ENCODE measurements at regions not wholly inside any gene's neighbourhood (a gene's known extent, or its start where the extent isn't known, plus 50 kb on each side); places are given as distances from the start of the nearest gene placed in this dataset.
"Not testable (repeated sequence)": the region's sequence is repeated elsewhere in the genome, so short reads cannot be mapped to it uniquely, and the experiment has no call there.

GRCh38 chr12:131643631-131644452 lies 67.0 kb upstream of the SFSWAP start:
- TF ChIP-seq CTCF (IDR thresholded peaks at IDR 0.05), result no peak
- ChIA-PET POLR2A (no interaction called here), CTCF (no interaction called here)
- DNase-seq (no peak), ATAC-seq (ENCODE audit: poor library complexity) (no peak)
- Mint-ChIP-seq H3K9me3 (no peaks in the 10 kb centered on the region), H3K36me3 (ENCODE audit: low read depth) (no peaks in the 10 kb centered on the region), H3K27me3 (peaks cover 23% of the 10 kb centered on the region), H3K27ac (no peak overlapping the region), H3K4me1 (ENCODE audit: low read depth) (no peaks in the 10 kb centered on the region), H3K4me3 (no peak overlapping the region)
- Histone ChIP-seq H3K4me1 (ENCODE audit: insufficient read depth, low read length) (no peaks in the 10 kb centered on the region), H3K4me3 (ENCODE audit: low read length) (no peak overlapping the region), H3K36me3 (ENCODE audit: insufficient read depth, low read length) (no peaks in the 10 kb centered on the region), H3K9me3 (ENCODE audit: control insufficient read depth in 1 of 2, insufficient read depth in 1 of 2, low read length in 2 of 2) (peaks cover 0 to 7% of the 10 kb centered on the region in 2 experiments), H3K27ac (ENCODE audit: low read depth in 1 of 2, low read length in 2 of 2) (no peak overlapping the region), H3K27me3 (ENCODE audit: control insufficient read depth in 1 of 2, insufficient read depth in 2 of 2, low read length in 2 of 2) (no peaks in the 10 kb centered on the region)
- intact Hi-C loops (cut with DNase I, micrococcal nuclease), result no loop called here

GRCh38 chr12:131644481-131644880 lies 66.4 kb upstream of the SFSWAP start:
- Histone ChIP-seq H3K27ac (ENCODE audit: low read depth in 1 of 2, low read length in 2 of 2) (no peak overlapping the region), H3K27me3 (ENCODE audit: control insufficient read depth in 1 of 2, insufficient read depth in 2 of 2, low read length in 2 of 2) (no peaks in the 10 kb centered on the region), H3K36me3 (ENCODE audit: insufficient read depth, low read length) (no peaks in the 10 kb centered on the region), H3K4me1 (ENCODE audit: insufficient read depth, low read length) (no peaks in the 10 kb centered on the region), H3K4me3 (ENCODE audit: low read length) (no peak overlapping the region), H3K9me3 (ENCODE audit: control insufficient read depth in 1 of 2, insufficient read depth in 1 of 2, low read length in 2 of 2) (peaks cover 0 to 7% of the 10 kb centered on the region in 2 experiments)
- ChIA-PET POLR2A (no interaction called here), CTCF (no interaction called here)
- Mint-ChIP-seq H3K4me1 (ENCODE audit: low read depth) (no peaks in the 10 kb centered on the region), H3K36me3 (ENCODE audit: low read depth) (no peaks in the 10 kb centered on the region), H3K27ac (no peak overlapping the region), H3K27me3 (peaks cover 23% of the 10 kb centered on the region), H3K9me3 (no peaks in the 10 kb centered on the region), H3K4me3 (no peak overlapping the region)
- ATAC-seq (ENCODE audit: poor library complexity), result no peak
- no peak for TF ChIP-seq CTCF (IDR thresholded peaks at IDR 0.05)
- intact Hi-C loops (cut with DNase I, micrococcal nuclease), result no loop called here
- DNase-seq, result no peak

- H3K27ac ChIP-seq (ENCODE audit: low read depth in 1 of 2, low read length in 2 of 2); H3K27ac Mint-ChIP-seq; H3K4me3 Mint-ChIP-seq; H3K27me3 ChIP-seq (ENCODE audit: control insufficient read depth in 1 of 2, insufficient read depth in 2 of 2, low read length in 2 of 2); CTCF ChIA-PET; H3K9me3 Mint-ChIP-seq; H3K36me3 Mint-ChIP-seq (ENCODE audit: low read depth); intact Hi-C loops (cut with DNase I, micrococcal nuclease); POLR2A ChIA-PET; H3K4me3 ChIP-seq (ENCODE audit: low read length); H3K4me1 Mint-ChIP-seq (ENCODE audit: low read depth); DNase-seq; H3K9me3 ChIP-seq (ENCODE audit: control insufficient read depth in 1 of 2, insufficient read depth in 1 of 2, low read length in 2 of 2); H3K36me3 ChIP-seq (ENCODE audit: insufficient read depth, low read length); H3K4me1 ChIP-seq (ENCODE audit: insufficient read depth, low read length); ATAC-seq (ENCODE audit: poor library complexity): not testable (repeated sequence)
- H3K27me3 Mint-ChIP-seq, result peaks cover 27% of the 10 kb centered on the region
Observed at GRCh38 chr12:131644917-131645316, 66.0 kb upstream of the SFSWAP start.

GRCh38 chr12:131645557-131645956 lies 65.3 kb upstream of the SFSWAP start:
- H3K4me1 Mint-ChIP-seq (ENCODE audit: low read depth); CTCF ChIA-PET; ATAC-seq (ENCODE audit: poor library complexity); H3K9me3 Mint-ChIP-seq; DNase-seq; H3K9me3 ChIP-seq (ENCODE audit: control insufficient read depth in 1 of 2, insufficient read depth in 1 of 2, low read length in 2 of 2); H3K36me3 ChIP-seq (ENCODE audit: insufficient read depth, low read length); H3K27ac Mint-ChIP-seq; H3K4me3 Mint-ChIP-seq; H3K27ac ChIP-seq (ENCODE audit: low read depth in 1 of 2, low read length in 2 of 2); POLR2A ChIA-PET; intact Hi-C loops (cut with DNase I, micrococcal nuclease); H3K36me3 Mint-ChIP-seq (ENCODE audit: low read depth); H3K27me3 ChIP-seq (ENCODE audit: control insufficient read depth in 1 of 2, insufficient read depth in 2 of 2, low read length in 2 of 2); H3K4me3 ChIP-seq (ENCODE audit: low read length); H3K4me1 ChIP-seq (ENCODE audit: insufficient read depth, low read length): not testable (repeated sequence)
- H3K27me3 Mint-ChIP-seq, result peaks cover 22% of the 10 kb centered on the region

GRCh38 chr12:131646444-131646843 lies 64.4 kb upstream of the SFSWAP start:
- H3K4me1 Mint-ChIP-seq (ENCODE audit: low read depth); H3K27ac Mint-ChIP-seq; H3K27ac ChIP-seq (ENCODE audit: low read depth in 1 of 2, low read length in 2 of 2); intact Hi-C loops (cut with DNase I, micrococcal nuclease); H3K36me3 ChIP-seq (ENCODE audit: insufficient read depth, low read length); H3K36me3 Mint-ChIP-seq (ENCODE audit: low read depth); H3K9me3 Mint-ChIP-seq; H3K9me3 ChIP-seq (ENCODE audit: control insufficient read depth in 1 of 2, insufficient read depth in 1 of 2, low read length in 2 of 2); H3K4me1 ChIP-seq (ENCODE audit: insufficient read depth, low read length); POLR2A ChIA-PET; DNase-seq; H3K4me3 Mint-ChIP-seq; ATAC-seq (ENCODE audit: poor library complexity); H3K27me3 ChIP-seq (ENCODE audit: control insufficient read depth in 1 of 2, insufficient read depth in 2 of 2, low read length in 2 of 2); CTCF ChIA-PET; H3K4me3 ChIP-seq (ENCODE audit: low read length): not testable (repeated sequence)
- H3K27me3 Mint-ChIP-seq, result peaks cover 30% of the 10 kb centered on the region
